ENCODE measurements at regions not wholly inside any gene's neighbourhood (a gene's known extent, or its start where the extent isn't known, plus 50 kb on each side); places are given as distances from the start of the nearest gene placed in this dataset.

GRCh38 chr4:186839122-186840037, 115.7 kb upstream of the FAT1 start:
- no peak overlapping the region for H4K91ac ChIP-seq (replicated peaks; ENCODE audit: insufficient read length, low read length)
- POLR2A ChIA-PET (ENCODE audit: partially characterized antibody) = no interaction called here
- CTCF ChIA-PET (ENCODE audit: partially characterized antibody) = interaction anchor here (0.6 to 0.9 kb wide), 2 partner anchors 114 to 1407 kb away, joined by 3 read pairs; no protein-coding TSS in a partner anchor
- no peaks in the 10 kb centered on the region for H3K79me1 ChIP-seq (ENCODE audit: low read depth, low read length)
- 95% methylated on average over 11 of the region's 11 CpGs; no CpG with 5 or more reads in 1 of the 2 experiments for WGBS, 2 experiments (ENCODE audit: extremely low coverage in 1 of 2, insufficient coverage in 1 of 2, insufficient read length in 1 of 2, insufficient replicate concordance in 2 of 2, low coverage in 1 of 2, low lambda C conversion rate in 2 of 2, missing lambda C conversion rate in 1 of 2)
- H2BK15ac ChIP-seq (ENCODE audit: low read length) = no peak overlapping the region
- H2BK120ac ChIP-seq (replicated peaks; ENCODE audit: low read depth, low read length) = no peak overlapping the region
- FAIRE-seq (no peak), DNase-seq (ENCODE audit: low read depth in 1 of 2, low spot score in 2 of 2) (no peak)
- no peaks in the 10 kb centered on the region for H3K23me2 ChIP-seq (ENCODE audit: low read depth, low read length)
- no peak overlapping the region for H2AFZ ChIP-seq (ENCODE audit: low read length)
- H2BK5ac ChIP-seq (ENCODE audit: low read depth, low read length) = no peak overlapping the region
- no peak overlapping the region for H3K14ac ChIP-seq (ENCODE audit: insufficient read length)
- no peak overlapping the region for H3K9ac ChIP-seq (replicated peaks in 1 of 4; ENCODE audit: extremely low read depth in 1 of 4, low read depth in 3 of 4, low read length in 3 of 4)
- H3K27me3 ChIP-seq (replicated peaks in 1 of 4; ENCODE audit: control insufficient read depth in 3 of 4, extremely low read depth in 1 of 4, insufficient read depth in 3 of 4, low read length in 3 of 4) = no peaks in the 10 kb centered on the region
- H3K18ac ChIP-seq (ENCODE audit: extremely low read depth, low read length) = no peak overlapping the region
- no peak overlapping the region for H3K56ac ChIP-seq (replicated peaks; ENCODE audit: insufficient read length, low read depth, low read length)
- H3K4me3 ChIP-seq (ENCODE audit: extremely low read depth in 1 of 4, insufficient read depth in 2 of 4, low read depth in 3 of 4, low read length in 4 of 4) = no peak overlapping the region
- no peak overlapping the region for H2BK12ac ChIP-seq (ENCODE audit: low read depth, low read length)
- no peak overlapping the region for H3K4me2 ChIP-seq (ENCODE audit: insufficient read depth in 1 of 2, low read depth in 2 of 2, low read length in 2 of 2)
- no peaks in the 10 kb centered on the region for H3K9me3 ChIP-seq (ENCODE audit: insufficient read depth in 2 of 2, low read depth in 1 of 2, low read length in 1 of 2)
- no peak overlapping the region for H4K8ac ChIP-seq (ENCODE audit: extremely low read depth, insufficient read depth, low read length)
- no peak overlapping the region for H2BK20ac ChIP-seq (ENCODE audit: low read length)
- H3K79me2 ChIP-seq (ENCODE audit: control insufficient read depth in 1 of 2, insufficient read depth in 2 of 2, low read length in 2 of 2) = no peaks in the 10 kb centered on the region
- H3K4ac ChIP-seq (replicated peaks; ENCODE audit: insufficient read length, low read depth, low read length) = no peak overlapping the region
- H4K5ac ChIP-seq (ENCODE audit: insufficient read length, low read depth, low read length) = no peak overlapping the region
- no peak overlapping the region for H2AK5ac ChIP-seq (ENCODE audit: low read depth, low read length)
- TF ChIP-seq POU5F1 (IDR thresholded peaks at IDR 0.05; ENCODE audit: low read depth, low read length) (no peak), SIN3A (conservative IDR thresholded peaks at IDR 0.05 in 1 of 2, IDR thresholded peaks at IDR 0.05 in 1 of 2; ENCODE audit: low read depth in 1 of 2, low read length in 2 of 2) (no peak), SAP30 (IDR thresholded peaks at IDR 0.05; ENCODE audit: insufficient read depth, insufficient replicate concordance, low read length) (no peak), SP2 (IDR thresholded peaks at IDR 0.05; ENCODE audit: low read length) (no peak), SP4 (IDR thresholded peaks at IDR 0.05; ENCODE audit: low read length) (no peak), SP1 (IDR thresholded peaks at IDR 0.05; ENCODE audit: low read depth, low read length) (no peak), RBBP5 (IDR thresholded peaks at IDR 0.05; ENCODE audit: borderline replicate concordance, low read depth, low read length) (no peak), SIRT6 (IDR thresholded peaks at IDR 0.05; ENCODE audit: low read length) (no peak), BRCA1 (IDR thresholded peaks at IDR 0.05; ENCODE audit: low read depth, low read length) (no peak), CBX8 (IDR thresholded peaks at IDR 0.05; ENCODE audit: borderline replicate concordance, low read depth, low read length) (no peak), ATF3 (IDR thresholded peaks at IDR 0.05; ENCODE audit: insufficient read depth, low read depth, low read length) (no peak), TCF12 (IDR thresholded peaks at IDR 0.05; ENCODE audit: low read depth, low read length) (no peak)
- H3K27ac ChIP-seq (ENCODE audit: low read depth, low read length) = no peak overlapping the region
- H4K20me1 ChIP-seq (replicated peaks in 1 of 2; ENCODE audit: control insufficient read depth in 1 of 2, insufficient read depth in 2 of 2, low read length in 2 of 2) = no peaks in the 10 kb centered on the region
- peaks cover 0 to 3% (median 1%) of the 10 kb centered on the region in 4 experiments; a peak in 3 of 7 replicates for H3K4me1 ChIP-seq (replicated peaks in 1 of 4; ENCODE audit: control insufficient read depth in 3 of 4, insufficient read depth in 4 of 4, low read length in 3 of 4)
- no peaks in the 10 kb centered on the region for H3K36me3 ChIP-seq (ENCODE audit: control insufficient read depth in 2 of 4, insufficient read depth in 4 of 4, low read length in 3 of 4)
- no peak overlapping the region for H3K23ac ChIP-seq (ENCODE audit: insufficient read length)

All from H1 (cell line).